NOMO-1 treated with DMSO at 0.1 percent for 48 hours (cell line): ENCODE measurements at regions not wholly inside any gene's neighbourhood (a gene's known extent, or its start where the extent isn't known, plus 50 kb on each side); places are given as distances from the start of the nearest gene placed in this dataset.
A peak's percentile ranks its signal among the peaks of the same experiment; 100 is the strongest.
"Not testable (repeated sequence)": the region's sequence is repeated elsewhere in the genome, so short reads cannot be mapped to it uniquely, and the experiment has no call there.

Experiments used
- DNase-seq: peaks from one replicate; lab custom pipeline; 2025; ENCODE audit not compliant: unreplicated experiment; lab: John Stamatoyannopoulos, UW

DNA sequence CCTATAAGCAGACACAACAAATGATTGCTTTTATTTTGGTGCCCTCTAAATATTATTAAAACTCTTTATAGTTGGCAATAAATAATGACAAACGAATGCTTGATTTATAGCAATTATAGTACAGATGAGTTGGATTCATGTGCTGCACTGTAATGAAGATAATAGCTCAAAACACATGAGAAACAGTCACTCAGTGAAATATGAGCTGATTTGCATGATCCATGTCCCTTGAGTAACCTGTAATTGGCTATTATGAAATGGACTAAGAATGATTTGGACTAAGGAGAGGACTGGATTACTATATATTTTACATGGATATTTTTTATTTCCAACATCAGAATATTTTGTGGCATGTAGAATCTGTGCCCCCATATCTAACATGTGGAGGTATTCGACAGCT is 365.6 kb upstream of the UBE2E3 start:
- DNase-seq: no peak

DNA sequence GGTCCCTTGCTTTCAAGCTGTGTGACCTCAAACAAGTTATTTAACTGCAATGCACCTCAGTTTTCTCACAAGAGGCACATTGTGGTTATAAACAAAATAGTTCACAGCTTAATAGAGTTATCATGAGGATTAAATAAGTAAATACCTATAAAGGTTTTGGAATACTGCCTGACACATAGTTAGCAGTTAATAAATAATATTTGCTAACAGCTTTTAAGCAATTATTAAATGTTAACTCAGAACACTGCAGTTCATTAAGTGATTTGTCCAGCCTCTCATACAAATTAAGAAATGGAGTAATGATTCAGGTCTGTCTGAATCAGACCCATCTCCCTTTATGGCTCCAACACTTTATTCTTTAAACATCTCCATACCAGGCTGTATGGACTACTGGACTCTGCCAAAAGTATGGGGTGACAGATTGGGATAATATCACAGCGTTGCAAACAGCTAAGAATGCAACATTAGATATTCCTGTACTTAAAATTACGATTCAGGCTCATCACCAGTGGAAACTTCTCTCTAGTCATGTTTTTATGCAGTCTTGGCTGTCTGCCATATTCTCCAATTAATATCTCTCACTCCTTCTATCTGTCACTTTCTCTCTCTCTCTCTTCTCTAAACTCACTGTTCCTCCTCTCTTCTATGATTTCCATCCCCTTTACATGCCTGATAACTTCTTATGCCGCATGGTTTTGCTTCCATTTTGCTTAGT is 370.6 kb upstream of the UBE2E3 start:
- no peak for DNase-seq

DNA sequence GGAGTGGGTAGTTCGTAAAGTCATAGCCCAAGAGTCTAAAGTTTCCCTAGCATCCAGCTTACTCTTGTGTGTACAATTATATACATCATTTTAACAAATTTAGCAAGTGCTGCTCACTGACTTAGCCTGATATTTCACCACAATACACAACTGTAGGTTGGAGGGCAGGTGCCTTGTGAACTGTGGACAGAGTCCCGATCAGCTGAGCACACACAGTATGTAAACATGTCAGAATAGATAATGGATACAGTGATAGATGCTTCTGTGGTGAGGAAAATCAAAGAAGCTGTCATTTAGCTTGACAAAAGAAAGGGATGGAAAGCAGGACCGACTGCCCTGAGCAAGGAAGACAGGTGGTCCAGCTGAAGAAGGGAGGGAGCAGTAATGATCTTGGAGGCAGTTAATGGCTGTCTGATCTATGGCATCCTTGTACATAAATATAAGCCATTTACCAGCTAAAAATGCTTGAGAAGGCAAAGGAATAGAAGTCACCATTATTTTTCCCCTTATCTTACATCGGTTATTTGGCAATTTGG is 372.8 kb upstream of the UBE2E3 start:
- no peak for DNase-seq

DNA sequence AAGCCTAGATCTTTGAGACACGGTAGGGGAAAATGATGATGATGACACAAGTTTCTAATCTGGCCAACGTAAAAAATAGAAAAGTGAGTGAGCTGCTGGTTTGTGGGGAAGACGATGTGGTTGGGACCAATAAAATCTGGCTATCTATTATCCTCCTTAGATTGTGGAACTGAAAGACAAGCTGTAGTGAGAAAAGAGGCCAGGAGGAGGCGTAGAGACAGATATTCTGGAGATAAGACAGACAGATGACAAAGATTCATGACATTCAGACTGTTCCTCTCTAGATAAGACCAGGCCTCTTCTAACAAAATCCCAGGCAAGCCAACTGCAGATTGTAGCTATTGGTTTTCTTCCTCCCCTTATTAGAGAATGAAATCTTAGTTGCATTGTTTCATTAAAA is 376.3 kb upstream of the UBE2E3 start:
- peak; percentile 76 for DNase-seq

DNA sequence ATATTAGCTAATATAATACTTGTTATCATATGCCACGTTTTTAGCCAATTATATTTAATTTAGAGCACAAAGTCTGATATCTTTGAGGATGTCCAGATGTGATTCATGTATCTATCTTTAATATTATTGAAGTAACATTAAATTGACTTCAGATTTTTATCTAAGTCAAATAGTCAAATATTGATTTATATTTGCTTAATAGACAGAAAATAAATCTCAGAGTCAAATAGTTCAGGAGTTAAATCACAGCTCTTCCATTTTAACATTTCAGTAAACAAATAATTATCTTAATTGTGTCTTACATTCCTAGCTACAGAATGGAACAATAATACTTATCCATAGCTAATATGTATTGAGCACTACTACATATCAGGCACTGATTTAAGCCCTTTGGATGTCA is 379.4 kb upstream of the UBE2E3 start:
- no peak for DNase-seq

DNA sequence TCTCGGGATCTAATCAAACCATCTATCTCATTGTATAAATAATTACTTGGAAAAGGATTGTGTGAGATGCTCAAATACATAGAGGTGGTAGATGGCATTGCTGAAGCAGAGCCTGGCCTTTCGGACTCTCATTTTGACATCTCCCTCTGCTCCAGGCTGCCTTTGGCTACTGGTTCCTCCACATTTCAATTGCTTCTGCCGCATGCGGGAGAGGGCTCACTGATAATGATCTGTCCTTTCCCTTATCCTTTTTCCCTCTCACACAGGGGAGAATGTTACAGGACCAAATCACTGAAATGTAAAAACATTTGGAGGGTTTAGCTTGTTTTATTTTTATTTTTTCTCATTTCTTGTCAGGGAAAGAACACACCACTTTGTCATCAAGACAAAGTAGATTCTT is 380.6 kb upstream of the UBE2E3 start:
- no peak for DNase-seq

DNA sequence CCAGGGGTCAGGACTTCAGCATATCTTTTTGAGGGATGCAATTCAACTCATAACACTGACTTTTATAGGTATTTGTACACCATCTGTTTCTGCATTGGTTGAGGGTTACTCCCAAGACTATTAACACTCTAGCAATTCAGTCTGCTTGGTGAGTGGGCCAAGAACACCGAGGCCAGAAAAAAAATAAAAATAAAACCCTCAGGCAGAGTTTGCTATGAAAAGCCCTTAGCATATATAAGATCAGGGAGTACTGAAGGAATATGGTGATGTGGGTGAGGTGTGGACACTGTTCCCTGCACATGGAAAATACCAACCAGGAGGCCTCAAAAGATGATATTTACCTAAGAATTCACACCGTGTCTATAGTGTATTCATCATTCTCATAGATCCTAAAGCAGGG is 383.2 kb upstream of the UBE2E3 start:
- DNase-seq: no peak

DNA sequence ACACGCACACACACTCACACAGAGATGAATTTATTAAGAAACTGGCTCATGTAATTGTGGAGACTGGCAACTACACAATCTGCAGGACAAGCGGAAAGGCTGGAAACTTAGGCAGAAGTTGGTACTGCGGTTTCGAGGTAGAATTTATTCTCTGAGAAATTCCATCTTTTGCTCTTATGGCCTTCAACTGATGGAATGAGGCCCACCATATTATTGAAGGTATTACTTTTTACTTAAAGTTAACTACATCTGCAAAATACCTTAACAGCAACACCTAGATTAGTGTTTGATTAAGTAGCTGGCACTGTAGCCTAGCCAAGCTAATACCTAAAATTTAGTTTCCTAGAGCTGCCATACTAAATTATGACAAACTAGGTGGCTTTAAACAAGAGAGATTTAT is 384.0 kb upstream of the UBE2E3 start:
- no peak for DNase-seq

DNA sequence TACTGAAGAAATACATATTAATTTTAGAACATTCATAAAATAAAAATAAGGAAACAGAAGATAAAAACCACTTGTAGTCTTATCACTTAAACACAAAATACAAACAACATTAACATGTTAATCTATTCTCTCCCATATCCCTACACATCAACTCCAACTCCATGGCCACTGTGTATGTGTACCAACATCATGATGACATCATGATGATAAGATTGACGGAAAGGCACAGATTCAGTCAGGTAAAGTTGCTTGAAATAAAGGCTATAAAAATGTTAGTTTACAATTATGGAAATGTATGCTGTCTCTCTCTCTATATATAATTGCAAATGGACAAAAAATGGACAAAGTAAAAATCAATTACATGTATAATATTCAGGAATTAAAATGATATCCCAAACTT is 388.5 kb upstream of the UBE2E3 start:
- no peak for DNase-seq

DNA sequence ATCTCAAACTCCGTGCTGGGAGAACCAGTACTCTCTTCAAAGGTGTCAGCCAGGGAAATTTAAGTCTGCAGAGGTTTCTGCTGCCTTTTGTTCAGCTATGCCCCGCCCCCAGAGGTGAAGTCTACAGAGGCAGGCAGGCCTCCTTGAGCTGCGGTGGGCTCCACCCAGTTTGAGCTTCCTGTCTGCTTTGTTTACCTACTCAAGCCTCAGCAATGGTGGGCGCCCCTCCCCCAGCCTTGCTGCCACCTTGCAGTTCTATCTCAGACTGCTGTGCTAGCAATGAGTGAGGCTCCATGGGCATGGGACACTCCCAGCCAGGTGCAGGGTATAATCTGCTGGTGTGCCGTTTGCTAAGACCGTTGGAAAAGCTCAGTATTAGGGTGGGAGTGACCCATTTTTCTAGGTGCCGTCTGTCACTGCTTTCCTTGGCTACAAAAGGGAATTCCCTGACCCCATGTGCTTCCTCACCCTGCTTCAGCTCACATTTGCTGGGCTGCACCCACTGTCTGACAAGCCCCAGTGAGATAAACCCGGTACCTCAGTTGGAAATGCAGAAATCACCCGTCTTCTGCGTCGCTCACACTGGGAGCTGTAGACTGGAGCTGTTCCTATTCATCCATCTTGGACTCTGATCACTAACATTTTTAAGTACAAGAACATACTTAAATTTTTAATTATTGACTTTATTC is 389.2 kb upstream of the UBE2E3 start:
- DNase-seq: not testable (repeated sequence)

DNA sequence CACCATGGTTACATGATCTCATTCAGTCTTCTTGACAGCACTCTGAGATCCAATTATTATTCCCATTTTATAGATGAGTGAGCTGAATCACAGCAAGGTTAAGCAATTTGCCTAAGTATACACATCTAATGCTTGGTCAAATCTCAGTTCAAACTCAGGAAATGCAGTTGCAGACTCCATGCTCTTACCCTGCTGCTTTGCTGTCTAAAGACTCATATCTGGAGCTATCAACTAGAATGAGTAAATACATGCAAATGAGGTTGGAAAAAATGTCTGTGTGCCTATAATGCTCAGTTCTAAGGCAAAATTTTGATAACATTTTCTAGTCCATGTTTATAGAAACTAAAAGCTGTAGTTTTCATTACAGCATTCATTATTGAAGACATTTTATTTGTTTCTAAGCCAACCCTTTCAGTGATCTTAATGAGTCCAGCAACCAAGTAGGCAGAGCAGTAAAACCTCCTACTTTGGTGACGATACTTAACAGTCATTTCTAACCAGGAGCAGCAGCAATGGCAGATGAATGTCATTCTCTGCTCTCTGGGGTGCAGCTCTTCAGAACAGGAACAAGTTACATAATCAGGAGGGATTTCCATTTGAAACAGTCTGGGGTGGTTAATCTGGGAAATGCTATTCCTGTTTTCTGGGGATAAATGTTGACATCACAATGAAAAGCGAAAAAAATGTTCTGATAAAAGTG is 396.8 kb upstream of the UBE2E3 start:
- DNase-seq: no peak

DNA sequence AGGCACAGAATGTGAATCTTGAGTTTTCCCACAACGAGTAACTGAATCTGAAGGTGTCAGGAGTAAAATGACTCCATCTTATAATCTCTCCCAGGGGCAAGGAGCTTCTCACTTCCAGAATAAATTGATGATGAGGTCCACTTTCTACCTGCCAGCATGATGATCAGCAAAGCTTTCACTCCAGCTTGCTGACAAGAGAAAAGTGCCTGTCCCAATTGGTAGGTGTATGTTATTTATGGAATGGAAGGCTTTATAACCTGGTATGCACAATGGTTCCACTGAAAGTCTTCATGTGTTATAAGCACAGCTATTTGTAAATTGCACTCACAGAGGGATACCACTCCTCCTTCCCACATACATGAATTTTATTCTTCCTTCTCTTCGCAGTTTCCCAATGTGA is 401.0 kb upstream of the UBE2E3 start:
- DNase-seq: no peak

DNA sequence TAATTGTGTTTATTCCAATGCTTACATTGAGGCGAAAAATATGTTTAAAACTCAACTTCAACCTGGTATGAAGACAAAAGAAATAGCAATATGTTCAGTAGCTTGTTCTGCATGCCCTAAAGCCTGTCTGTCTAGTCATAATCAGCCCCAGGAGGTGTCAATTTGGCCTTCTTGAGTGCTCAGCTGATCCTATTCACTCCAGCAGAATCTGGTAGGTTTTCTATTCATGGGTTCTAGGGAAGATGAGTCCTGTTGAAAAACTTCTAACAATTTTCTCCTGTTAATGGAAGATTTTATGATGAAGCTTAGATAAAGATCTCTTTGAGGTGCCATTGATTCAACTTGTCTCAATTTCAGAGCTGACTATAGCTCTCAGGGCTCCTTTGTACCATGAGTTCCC is 402.0 kb upstream of the UBE2E3 start:
- no peak for DNase-seq

DNA sequence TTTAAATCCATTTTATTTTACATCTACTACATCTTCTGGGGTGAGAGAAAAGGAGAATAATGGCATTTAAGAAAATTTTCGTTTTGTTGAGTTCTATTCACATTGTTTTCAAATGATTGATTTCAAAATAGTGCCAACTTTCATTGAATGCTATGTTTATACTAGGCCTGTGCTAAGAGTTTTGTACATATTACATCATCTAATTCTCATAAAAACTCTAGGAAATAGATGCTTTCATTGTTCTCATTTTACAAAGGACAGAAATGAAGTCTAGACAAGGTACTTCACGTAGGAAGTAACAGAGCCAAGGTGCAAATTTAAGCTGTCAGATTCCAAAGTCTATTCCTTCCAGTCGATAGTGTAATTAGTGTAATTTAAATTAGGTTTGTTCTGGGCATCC is 402.8 kb upstream of the UBE2E3 start:
- no peak for DNase-seq

DNA sequence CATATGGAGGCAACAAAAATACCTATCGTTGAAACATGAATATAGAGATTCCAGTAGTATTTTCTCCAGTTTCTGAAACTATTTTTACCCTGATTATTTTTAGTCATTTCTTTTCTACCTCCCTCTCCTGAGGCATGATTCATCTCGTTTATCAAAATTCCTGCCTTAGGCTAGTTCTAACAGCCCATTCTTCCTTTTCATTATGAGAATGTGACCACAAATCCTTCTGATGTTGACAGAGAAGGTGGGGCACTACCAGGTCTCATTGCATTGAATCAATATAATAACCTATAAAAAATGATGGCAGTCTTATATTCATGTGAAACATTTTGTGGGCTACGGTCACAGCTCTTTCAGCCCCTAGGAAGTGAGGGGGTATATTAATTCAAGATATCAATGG is 406.5 kb upstream of the UBE2E3 start:
- no peak for DNase-seq

DNA sequence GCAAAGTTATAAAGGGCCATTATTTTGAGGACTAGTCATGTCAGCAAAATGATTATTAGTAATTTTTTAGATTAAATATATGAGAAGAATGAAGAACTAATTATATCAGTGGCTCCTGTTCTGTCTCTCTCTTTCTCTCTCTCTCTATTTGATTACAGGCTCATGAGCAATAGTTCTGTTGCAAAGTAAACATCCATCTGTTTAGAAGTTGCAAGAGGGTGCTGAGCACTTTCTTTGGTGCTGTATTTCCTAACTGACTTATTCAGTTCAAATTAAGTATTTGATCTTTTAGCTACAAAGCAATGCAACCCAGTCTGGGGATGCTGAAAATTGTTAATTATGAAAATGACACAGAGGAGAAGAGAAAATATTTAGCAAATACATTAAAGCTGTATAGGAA is 408.1 kb upstream of the UBE2E3 start:
- no peak for DNase-seq

DNA sequence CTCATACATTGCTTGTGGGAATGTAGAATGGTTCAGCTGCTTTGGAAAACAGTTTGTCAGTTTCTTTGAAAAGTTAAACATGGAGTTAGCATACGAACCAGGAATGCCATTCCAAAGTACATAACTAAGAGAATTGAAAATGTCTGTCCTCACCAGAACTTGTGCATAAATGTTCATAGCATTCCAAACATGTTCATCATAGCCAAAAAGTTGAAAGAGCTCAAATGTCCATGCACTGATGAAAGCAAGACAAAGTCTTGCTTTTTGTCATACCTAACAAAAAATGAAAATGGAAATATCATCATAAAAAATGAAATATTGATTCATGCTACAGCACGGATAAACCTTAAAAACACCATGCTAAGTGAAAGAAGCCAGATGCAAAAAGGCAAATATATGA is 408.8 kb upstream of the UBE2E3 start:
- DNase-seq: no peak

DNA sequence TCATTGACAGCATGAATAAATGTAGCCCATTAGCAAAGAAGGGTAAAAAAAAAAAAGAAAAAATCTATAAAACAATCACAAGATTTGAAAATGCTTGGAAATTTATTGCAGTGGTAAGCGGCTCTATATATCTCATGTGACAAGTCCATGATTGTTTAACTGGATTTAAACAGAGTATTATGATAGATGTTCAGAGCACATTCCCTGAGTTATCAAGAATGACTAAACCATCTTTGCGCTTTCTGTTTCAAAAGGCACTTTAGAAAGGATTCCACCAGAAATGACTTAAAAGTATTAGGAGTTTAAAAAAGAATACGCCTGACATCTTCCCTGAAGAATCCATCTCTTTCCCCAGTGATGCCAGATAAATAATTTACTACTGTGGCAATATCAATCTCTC is 409.5 kb upstream of the UBE2E3 start:
- no peak for DNase-seq

DNA sequence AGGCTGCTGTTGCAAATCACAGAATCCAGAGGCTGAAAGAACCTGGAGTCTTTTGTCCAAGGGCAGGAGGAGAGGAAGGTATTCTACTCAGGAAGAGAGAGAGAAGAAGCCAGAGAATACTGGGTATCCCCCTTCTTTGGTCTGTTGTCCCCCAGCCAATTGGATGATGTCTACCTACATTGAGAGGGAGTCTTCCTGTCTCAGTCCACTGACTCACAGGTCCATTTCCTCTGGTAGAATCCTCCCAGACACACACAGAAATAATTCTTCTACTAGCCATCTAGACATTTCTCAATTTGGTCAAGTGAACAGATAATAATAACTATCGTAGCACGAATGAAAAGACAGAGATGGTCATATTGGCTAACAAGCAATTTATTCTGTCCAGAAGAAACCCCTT is 416.4 kb upstream of the UBE2E3 start:
- no peak for DNase-seq

DNA sequence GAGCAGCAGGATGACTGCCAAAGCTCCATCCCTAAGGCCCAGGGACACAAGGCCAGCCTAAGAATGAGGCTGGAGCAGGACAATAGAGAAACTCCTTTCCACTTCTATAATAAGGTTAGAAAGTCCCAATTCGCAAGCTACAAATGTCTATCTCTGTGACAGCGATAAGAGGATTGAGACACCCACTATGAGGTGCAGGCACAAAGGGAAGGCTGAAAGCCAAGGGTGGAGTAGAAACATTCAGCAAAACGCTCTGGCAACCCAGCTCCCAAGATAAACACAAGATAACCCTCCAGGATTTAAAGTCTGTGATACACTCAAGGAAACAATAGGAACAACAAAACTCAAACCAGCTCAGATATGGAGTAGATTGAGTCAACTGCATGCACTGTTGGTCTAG is 418.0 kb upstream of the UBE2E3 start:
- no peak for DNase-seq

DNA sequence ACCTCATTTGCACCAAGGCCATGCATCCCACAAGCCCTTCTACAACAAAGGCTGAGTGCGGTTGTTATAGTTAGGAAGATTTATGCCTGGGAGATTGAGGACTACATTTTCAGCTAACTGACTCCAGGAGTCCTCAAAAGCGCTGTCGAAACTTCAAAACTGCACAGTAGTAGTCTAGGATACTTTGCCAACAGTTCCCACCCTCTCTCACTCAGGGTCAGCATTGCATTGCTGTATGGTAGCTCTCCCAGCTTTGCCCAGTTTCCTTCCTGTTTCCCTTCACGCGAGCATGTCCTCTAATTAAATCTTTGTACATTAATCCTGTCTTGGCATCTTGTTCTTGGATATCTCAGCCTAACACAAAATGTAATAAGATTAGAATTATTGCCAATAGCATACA is 420.6 kb upstream of the UBE2E3 start:
- peak; percentile 77 for DNase-seq

DNA sequence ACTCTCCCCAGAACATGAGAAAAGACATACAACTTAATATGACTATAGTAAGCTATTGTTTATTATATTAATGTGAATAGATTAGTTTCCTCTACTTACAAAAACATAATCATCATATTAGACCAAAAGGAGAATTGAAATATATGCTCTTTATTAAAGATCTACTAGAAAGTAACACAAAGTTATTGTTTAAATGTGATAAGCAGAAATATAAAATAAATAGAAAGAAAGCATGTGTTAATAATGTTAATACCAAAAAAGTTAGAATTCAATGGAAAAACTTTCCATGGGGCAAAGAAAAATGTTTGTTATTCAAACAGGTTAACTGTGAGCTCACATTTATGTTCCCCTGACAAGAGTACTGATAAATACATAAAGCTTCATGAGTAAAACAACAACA is 421.4 kb upstream of the UBE2E3 start:
- no peak for DNase-seq
